Ascending aorta (tissue), 2 donors: ENCODE measurements at regions not wholly inside any gene's neighbourhood (a gene's known extent, or its start where the extent isn't known, plus 50 kb on each side); places are given as distances from the start of the nearest gene placed in this dataset.

Experiments used
- DNase-seq, 2 donors: peaks; one replicate each; pipeline ENCODE4 v3.0.0-alpha.2; 2019; ENCODE audit warnings: low spot score in 2 of 2
- H3K27ac ChIP-seq, 2 donors: fragments of 200-600 bp; sonication (generic); one replicate each; pipeline ENCODE4 v1.5.1; 2016 to 2017; ENCODE audit warnings: mild to moderate bottlenecking in 1 of 2
- H3K27me3 ChIP-seq: fragments of 200-600 bp; sonication (generic); one replicate; pipeline ENCODE4 v1.5.1; 2017
- H3K36me3 ChIP-seq, 2 donors: fragments of 200-600 bp; sonication (generic); one replicate each; pipeline ENCODE4 v1.5.1; 2016
- H3K4me1 ChIP-seq, 2 donors: fragments of 200-600 bp; sonication (generic); one replicate each; pipeline ENCODE4 v1.5.1; 2016 to 2017; ENCODE audit warnings: mild to moderate bottlenecking in 1 of 2
- H3K4me3 ChIP-seq, 2 donors: fragments of 200-600 bp; sonication (generic); one replicate each; pipeline ENCODE4 v1.5.1; 2016 to 2017; ENCODE audit warnings: mild to moderate bottlenecking in 1 of 2
- H3K9me3 ChIP-seq, 2 donors: fragments of 200-600 bp; sonication (generic); one replicate each; pipeline ENCODE4 v1.5.1; 2016
- CTCF ChIP-seq, 3 experiments: fragments of 200-600 bp in 2 of 3; fragments of 450-650 bp in 1 of 3; sonication (generic) in 2 of 3; IDR thresholded peaks; one replicate each; pipeline ENCODE4 v1.5.1; 2016 to 2019; ENCODE audit warnings: antibody characterized with exemption in 3 of 3, mild to moderate bottlenecking in 1 of 3, moderate library complexity in 1 of 3
- intact Hi-C: fragments of 100-400 bp; cut with DNase I; formaldehyde crosslinking; loops from one replicate; pipeline ENCODE4 v1.15.1; 2023

DNA sequence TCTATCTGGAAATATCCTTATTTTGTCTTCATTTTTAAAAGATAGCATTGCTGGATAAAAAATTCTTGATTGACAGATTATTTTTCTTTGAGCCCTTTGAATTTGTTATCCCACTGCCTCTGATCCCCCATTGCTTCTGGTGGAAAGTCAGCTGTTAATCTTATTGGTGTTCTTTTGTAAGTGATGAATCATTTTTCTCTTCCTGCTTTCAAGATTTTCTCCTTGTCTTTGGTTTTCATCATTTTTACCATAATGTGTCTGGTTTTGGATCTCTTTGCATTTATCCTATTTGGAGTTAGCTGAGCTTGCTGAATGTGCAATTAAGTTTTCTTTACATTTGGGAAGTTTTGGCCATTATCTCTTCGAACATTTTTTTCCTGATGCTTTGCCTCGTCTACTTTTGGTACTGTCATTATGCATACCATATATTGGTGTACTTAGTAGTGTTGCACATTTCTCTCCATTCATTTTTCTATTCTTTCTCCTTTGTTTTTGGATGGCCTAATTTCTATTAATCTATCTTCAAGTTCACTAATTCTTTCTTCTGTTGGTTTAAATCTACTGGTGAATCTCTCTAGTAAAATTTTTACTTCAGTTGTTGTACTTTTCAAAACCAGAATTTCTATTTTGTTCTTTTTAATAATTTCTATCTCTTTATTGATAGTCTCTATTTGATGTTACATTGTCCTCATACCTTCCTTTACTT, 440.0 kb upstream of the PROK2 start:
- H3K9me3 ChIP-seq = peaks cover 11 to 14% of the 10 kb centered on the region in 2 donors
- H3K27me3 ChIP-seq = no peaks in the 10 kb centered on the region
- no peaks in the 10 kb centered on the region for H3K36me3 ChIP-seq
- H3K4me3 ChIP-seq = no peak overlapping the region
- no peak for TF ChIP-seq CTCF (IDR thresholded peaks at IDR 0.05)
- H3K4me1 ChIP-seq = no peaks in the 10 kb centered on the region
- H3K27ac ChIP-seq = no peak overlapping the region
- no peak for DNase-seq
- intact Hi-C loops = loop anchor here (5.0 kb wide), 1 partner anchor 422 kb away; no protein-coding TSS in a partner anchor

- no peaks in the 10 kb centered on the region for H3K36me3 ChIP-seq
- TF ChIP-seq CTCF (IDR thresholded peaks at IDR 0.05) = no peak
- H3K4me3 ChIP-seq = no peak overlapping the region
- H3K9me3 ChIP-seq = peaks cover 11 to 14% of the 10 kb centered on the region in 2 donors
- no peak for DNase-seq
- H3K4me1 ChIP-seq = no peaks in the 10 kb centered on the region
- intact Hi-C loops = no loop called here
- H3K27me3 ChIP-seq = no peaks in the 10 kb centered on the region
- H3K27ac ChIP-seq = no peak overlapping the region
Observed at GRCh38 chr3:72223628-72224027, 438.7 kb upstream of the PROK2 start.

- DNase-seq = no peak
- peaks cover 11 to 14% of the 10 kb centered on the region in 2 donors for H3K9me3 ChIP-seq
- H3K4me1 ChIP-seq = no peaks in the 10 kb centered on the region
- intact Hi-C loops = no loop called here
- no peak overlapping the region for H3K4me3 ChIP-seq
- no peak overlapping the region for H3K27ac ChIP-seq
- no peaks in the 10 kb centered on the region for H3K27me3 ChIP-seq
- H3K36me3 ChIP-seq = no peaks in the 10 kb centered on the region
- TF ChIP-seq CTCF (IDR thresholded peaks at IDR 0.05) = no peak
Observed at GRCh38 chr3:72223116-72223515, 438.2 kb upstream of the PROK2 start.

DNA sequence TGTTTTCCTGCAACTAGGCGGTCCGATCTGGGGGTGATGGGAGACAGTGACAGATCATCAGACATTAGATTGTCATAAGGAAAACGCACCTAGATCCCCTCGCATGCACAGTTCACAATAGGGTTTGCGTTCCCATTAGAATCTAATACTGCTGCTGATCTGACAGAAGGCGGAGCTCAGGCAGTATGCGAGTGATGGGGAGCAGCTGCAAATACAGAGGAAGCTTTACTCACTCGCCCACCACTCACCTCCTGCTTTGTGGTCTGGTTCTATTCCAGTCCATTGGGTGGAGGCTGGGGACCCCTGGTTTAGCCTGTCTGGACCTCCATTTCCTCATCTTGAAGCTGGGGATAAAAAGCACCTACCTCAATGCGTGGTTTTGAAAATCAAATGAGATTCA, 437.5 kb upstream of the PROK2 start:
- no peak for TF ChIP-seq CTCF (IDR thresholded peaks at IDR 0.05)
- Histone ChIP-seq H3K9me3 (peaks cover 11 to 14% of the 10 kb centered on the region in 2 donors), H3K27me3 (no peaks in the 10 kb centered on the region), H3K27ac (no peak overlapping the region), H3K36me3 (no peaks in the 10 kb centered on the region), H3K4me3 (no peak overlapping the region), H3K4me1 (no peaks in the 10 kb centered on the region)
- DNase-seq = no peak
- intact Hi-C loops = no loop called here

DNA sequence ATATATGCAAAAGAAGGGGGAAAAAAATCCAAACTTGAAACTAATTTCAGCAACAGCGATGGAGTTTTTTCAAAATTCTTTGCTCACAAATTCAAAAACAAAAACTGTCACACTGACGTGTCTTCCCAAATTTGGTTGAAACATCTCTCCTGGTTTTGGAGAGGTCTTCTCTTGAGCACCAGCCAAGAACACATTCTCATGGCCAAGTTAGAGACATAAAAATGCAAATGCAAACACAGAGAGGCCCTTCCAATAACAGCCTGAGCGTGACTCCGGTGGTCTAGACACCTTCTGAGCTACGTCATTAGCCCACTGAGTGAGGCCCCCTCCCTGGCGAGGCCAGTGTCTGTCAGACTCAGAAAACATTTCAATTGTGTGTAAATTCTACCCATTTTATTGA, 436.0 kb upstream of the PROK2 start:
- Histone ChIP-seq H3K27ac (no peak overlapping the region), H3K36me3 (no peaks in the 10 kb centered on the region), H3K4me3 (no peak overlapping the region), H3K4me1 (no peaks in the 10 kb centered on the region), H3K27me3 (no peaks in the 10 kb centered on the region), H3K9me3 (peaks cover 11% of the 10 kb centered on the region in 2 donors)
- intact Hi-C loops = no loop called here
- no peak for TF ChIP-seq CTCF (IDR thresholded peaks at IDR 0.05)
- DNase-seq = no peak
